B cell (primary cell): ENCODE measurements at regions not wholly inside any gene's neighbourhood (a gene's known extent, or its start where the extent isn't known, plus 50 kb on each side); places are given as distances from the start of the nearest gene placed in this dataset.

Experiments used
- ATAC-seq: fragments of 200-7000 bp; cut with Tn5 transposase; one replicate; pipeline ENCODE4 v1.10.0; 2021; ENCODE audit warnings: low read depth, mild to moderate bottlenecking, moderate number of reproducible peaks, moderate library complexity
- CTCF ChIA-PET: fragments of 350-600 bp; sonication (Branson Sonifier 250); formaldehyde crosslinking; loops from one replicate; lab custom pipeline; 2021; ENCODE audit warnings: antibody characterized with exemption, inconsistent platforms; lab: Charles Lee
- POLR2A ChIA-PET: fragments of 350-600 bp; sonication (Branson Sonifier 250); formaldehyde crosslinking; loops from one replicate; lab custom pipeline; 2021; ENCODE audit warnings: antibody characterized with exemption; lab: Charles Lee
- DNase-seq: peaks from one replicate; pipeline ENCODE4 v3.0.0; 2013
- H2AFZ ChIP-seq: 2 replicates; pipeline ENCODE4 v1.6.1; 2012; ENCODE audit warnings: mild to moderate bottlenecking, low read depth, low read length; ENCODE audit not compliant: insufficient read depth, poor library complexity, severe bottlenecking
- H3K27ac ChIP-seq, 2 donors: 1 replicate in 1 of 2; 2 replicates in 1 of 2; pipeline ENCODE4 v1.5.1; 2012 to 2013; ENCODE audit warnings: low read length in 2 of 2, mild to moderate bottlenecking in 2 of 2, moderate library complexity in 1 of 2
- H3K27me3 ChIP-seq, 4 experiments: fragments of 200-600 bp in 1 of 4; sonication (generic) in 1 of 4; replicated peaks in 1 of 4; 1 replicate in 2 of 4; 2 replicates in 2 of 4; pipeline versions ENCODE4 v1.6.1 to v1.7.0; 2013 to 2016; ENCODE audit warnings: low read length in 3 of 4, mild to moderate bottlenecking in 2 of 4, mixed read lengths in 1 of 4, moderate library complexity in 1 of 4; ENCODE audit not compliant: insufficient read depth in 4 of 4, control insufficient read depth in 3 of 4; ENCODE audit errors: control extremely low read depth in 1 of 4
- H3K36me3 ChIP-seq, 2 experiments: replicated peaks in 1 of 2; 1 replicate in 1 of 2; 2 replicates in 1 of 2; pipeline versions ENCODE4 v1.6.1 to v1.7.1; 2013; ENCODE audit warnings: low read length in 1 of 2; ENCODE audit not compliant: insufficient read depth in 2 of 2, control insufficient read depth in 1 of 2; ENCODE audit errors: control extremely low read depth in 1 of 2, extremely low read depth in 1 of 2
- H3K4me1 ChIP-seq, 2 donors: fragments of 200-600 bp in 1 of 2; sonication (generic) in 1 of 2; 1 replicate in 1 of 2; 2 replicates in 1 of 2; pipeline versions ENCODE4 v1.5.1 to v1.6.1; 2013 to 2017; ENCODE audit warnings: low read length in 2 of 2; ENCODE audit not compliant: control insufficient read depth in 2 of 2, insufficient read depth in 2 of 2
- H3K4me2 ChIP-seq: replicated peaks from 2 replicates; pipeline ENCODE3; 2012; ENCODE audit warnings: mild to moderate bottlenecking, low read depth, low read length; ENCODE audit not compliant: poor library complexity, severe bottlenecking
- H3K4me3 ChIP-seq, 5 experiments: fragments of 200-600 bp in 1 of 5; sonication (generic) in 1 of 5; 1 replicate in 3 of 5; 2 replicates in 2 of 5; pipeline versions ENCODE4 v1.5.1 to v1.7.0; 2011 to 2016; ENCODE audit warnings: low read length in 4 of 5, mild to moderate bottlenecking in 4 of 5, low read depth in 2 of 5, control low read depth in 1 of 5, moderate library complexity in 1 of 5; ENCODE audit not compliant: insufficient read depth in 1 of 5; ENCODE audit errors: control extremely low read depth in 1 of 5, extremely low read depth in 1 of 5
- H3K79me2 ChIP-seq: fragments of 200-600 bp; sonication (generic); one replicate; pipeline ENCODE4 v1.6.0; 2016; ENCODE audit warnings: low read length; ENCODE audit not compliant: control insufficient read depth, insufficient read depth
- H3K9ac ChIP-seq: fragments of 200-600 bp; sonication (generic); 2 replicates; pipeline ENCODE4 v1.6.1; 2017; ENCODE audit warnings: mild to moderate bottlenecking, low read length, moderate library complexity
- H3K9me3 ChIP-seq, 3 donors: one replicate each; pipeline versions ENCODE4 v1.6.1 to v1.7.1; 2013; ENCODE audit warnings: low read length in 2 of 3; ENCODE audit not compliant: control insufficient read depth in 2 of 3, insufficient read depth in 1 of 3; ENCODE audit errors: control extremely low read depth in 1 of 3
- H4K20me1 ChIP-seq: 2 replicates; pipeline ENCODE4 v1.6.0; 2012; ENCODE audit warnings: mild to moderate bottlenecking, low read length; ENCODE audit not compliant: insufficient read depth, control insufficient read depth, poor library complexity, severe bottlenecking
- H3K27ac Mint-ChIP-seq: one replicate; pipeline ENCODE4 v1.8.0; 2021; ENCODE audit warnings: mixed read lengths
- H3K27me3 Mint-ChIP-seq: one replicate; pipeline ENCODE4 v1.8.0; 2021; ENCODE audit warnings: mixed read lengths
- H3K4me1 Mint-ChIP-seq: one replicate; pipeline ENCODE4 v1.8.0; 2021; ENCODE audit warnings: mixed read lengths
- H3K4me3 Mint-ChIP-seq: one replicate; pipeline ENCODE4 v1.8.0; 2021; ENCODE audit warnings: mixed read lengths
- H3K9me3 Mint-ChIP-seq: one replicate; pipeline ENCODE4 v1.8.0; 2022; ENCODE audit warnings: mixed read lengths; ENCODE audit not compliant: insufficient read depth
- EZH2 ChIP-seq: IDR thresholded peaks from 2 replicates; pipeline ENCODE4 v1.6.1; 2012; ENCODE audit warnings: borderline replicate concordance, low read depth, mild to moderate bottlenecking, moderate library complexity, low read length; ENCODE audit not compliant: insufficient read depth, poor library complexity, severe bottlenecking
- WGBS: methylation state at CpG from one replicate; pipeline ENCODE4 v1.1.5; 2013; ENCODE audit warnings: missing lambda C conversion rate; ENCODE audit not compliant: insufficient coverage; 5-methylcytosine and 5-hydroxymethylcytosine counted together
- intact Hi-C: fragments of 100-400 bp; cut with micrococcal nuclease; formaldehyde crosslinking; loops from one replicate; pipeline ENCODE4 v1.10.0; 2022
- TF ChIP-seq, protein P1 (sequence below): fragments of 200-600 bp; IDR thresholded peaks from one replicate; pipeline ENCODE4 v1.8.0; 2022; ENCODE audit warnings: antibody characterized with exemption, mild to moderate bottlenecking

DNA sequence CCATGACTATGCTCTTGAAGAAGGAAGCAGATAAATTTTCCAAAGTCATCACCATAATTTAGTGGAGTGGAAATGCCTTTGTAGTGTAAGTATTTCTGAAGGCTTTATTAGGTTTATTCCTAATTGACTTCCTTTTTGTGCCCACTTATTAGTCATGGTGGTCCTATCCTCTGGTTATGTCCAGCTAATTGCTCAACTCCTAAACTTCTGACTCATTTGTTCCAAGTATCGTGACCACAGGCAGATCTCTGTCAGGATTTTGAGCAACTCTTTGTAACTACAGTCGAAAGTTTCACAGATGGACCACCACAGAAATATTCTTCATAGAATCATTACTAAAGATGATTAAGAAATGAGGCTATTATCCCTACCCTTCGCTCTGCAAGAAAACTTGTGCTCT lies 315.6 kb upstream of the PTCHD4 start:
- Histone ChIP-seq H3K36me3 (no peaks in the 10 kb centered on the region), H3K4me3 (no peak overlapping the region), H3K79me2 (no peaks in the 10 kb centered on the region), H3K4me1 (no peaks in the 10 kb centered on the region), H3K9me3 (peaks cover 0 to 7% (median 4%) of the 10 kb centered on the region in 3 donors), H4K20me1 (no peaks in the 10 kb centered on the region), H2AFZ (no peak overlapping the region), H3K27ac (no peak overlapping the region), H3K27me3 (no peaks in the 10 kb centered on the region), H3K9ac (no peak overlapping the region), H3K4me2 (no peak overlapping the region)
- H3K27me3 Mint-ChIP-seq, result no peaks in the 10 kb centered on the region
- DNase-seq (no peak), ATAC-seq (no peak)
- H3K4me3 Mint-ChIP-seq, result no peak overlapping the region
- ChIA-PET POLR2A (no interaction called here), CTCF (no interaction called here)
- intact Hi-C loops, result no loop called here
- TF ChIP-seq, protein P1, sequence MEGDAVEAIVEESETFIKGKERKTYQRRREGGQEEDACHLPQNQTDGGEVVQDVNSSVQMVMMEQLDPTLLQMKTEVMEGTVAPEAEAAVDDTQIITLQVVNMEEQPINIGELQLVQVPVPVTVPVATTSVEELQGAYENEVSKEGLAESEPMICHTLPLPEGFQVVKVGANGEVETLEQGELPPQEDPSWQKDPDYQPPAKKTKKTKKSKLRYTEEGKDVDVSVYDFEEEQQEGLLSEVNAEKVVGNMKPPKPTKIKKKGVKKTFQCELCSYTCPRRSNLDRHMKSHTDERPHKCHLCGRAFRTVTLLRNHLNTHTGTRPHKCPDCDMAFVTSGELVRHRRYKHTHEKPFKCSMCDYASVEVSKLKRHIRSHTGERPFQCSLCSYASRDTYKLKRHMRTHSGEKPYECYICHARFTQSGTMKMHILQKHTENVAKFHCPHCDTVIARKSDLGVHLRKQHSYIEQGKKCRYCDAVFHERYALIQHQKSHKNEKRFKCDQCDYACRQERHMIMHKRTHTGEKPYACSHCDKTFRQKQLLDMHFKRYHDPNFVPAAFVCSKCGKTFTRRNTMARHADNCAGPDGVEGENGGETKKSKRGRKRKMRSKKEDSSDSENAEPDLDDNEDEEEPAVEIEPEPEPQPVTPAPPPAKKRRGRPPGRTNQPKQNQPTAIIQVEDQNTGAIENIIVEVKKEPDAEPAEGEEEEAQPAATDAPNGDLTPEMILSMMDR, result no peak
- no peak for TF ChIP-seq EZH2
- WGBS, result no CpG with 5 or more reads among the region's 3 CpGs
- no peaks in the 10 kb centered on the region for H3K4me1 Mint-ChIP-seq
- H3K27ac Mint-ChIP-seq, result no peak overlapping the region
- H3K9me3 Mint-ChIP-seq, result peaks cover 4% of the 10 kb centered on the region

DNA sequence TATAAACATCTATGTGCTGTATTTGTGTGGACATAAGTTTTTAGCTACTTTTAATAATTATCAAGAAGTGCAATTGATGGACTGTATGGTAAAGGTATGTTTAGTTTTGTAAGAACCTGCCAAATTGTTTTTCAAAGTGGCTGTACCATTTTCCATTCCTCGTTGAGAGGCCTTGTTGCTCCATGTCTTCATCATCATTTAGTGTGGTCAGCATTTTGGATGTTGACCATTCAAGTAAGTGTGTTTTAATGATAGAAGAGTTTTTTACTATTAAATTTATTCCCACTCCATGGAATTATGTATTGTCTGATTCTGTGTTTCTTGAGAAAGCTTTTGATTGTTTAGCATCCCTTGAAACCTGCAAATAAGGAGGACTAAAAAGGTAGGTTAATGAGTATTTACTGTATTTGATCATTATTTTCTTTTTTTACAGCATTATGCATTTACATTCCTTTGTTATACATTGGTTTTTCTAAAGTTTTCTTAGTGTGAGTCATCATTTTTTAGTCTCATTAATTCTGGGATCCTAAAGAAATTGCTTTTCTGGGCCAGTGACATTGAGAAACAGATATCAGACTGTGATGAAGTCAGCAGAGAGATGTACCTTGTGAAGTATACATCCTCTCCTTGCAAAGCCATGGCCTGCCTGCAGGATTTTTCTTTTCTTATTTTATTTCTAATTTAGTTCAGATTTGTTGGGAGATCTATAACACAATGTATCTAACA lies 312.8 kb upstream of the PTCHD4 start:
- H3K27me3 Mint-ChIP-seq, result no peaks in the 10 kb centered on the region
- H3K4me2 ChIP-seq, result no peak overlapping the region
- ChIA-PET CTCF (no interaction called here), POLR2A (no interaction called here)
- H3K9ac ChIP-seq, result no peak overlapping the region
- no peaks in the 10 kb centered on the region for H3K4me1 ChIP-seq
- no peaks in the 10 kb centered on the region for H3K27me3 ChIP-seq
- no peak overlapping the region for H3K27ac Mint-ChIP-seq
- no peaks in the 10 kb centered on the region for H4K20me1 ChIP-seq
- ATAC-seq (no peak), DNase-seq (no peak)
- no peaks in the 10 kb centered on the region for H3K36me3 ChIP-seq
- H3K4me3 Mint-ChIP-seq, result no peak overlapping the region
- H3K9me3 ChIP-seq, result peaks cover 0 to 7% (median 4%) of the 10 kb centered on the region in 3 donors
- intact Hi-C loops, result no loop called here
- WGBS, result no CpG with 5 or more reads among the region's 1 CpG
- no peak overlapping the region for H3K27ac ChIP-seq
- no peaks in the 10 kb centered on the region for H3K4me1 Mint-ChIP-seq
- no peak overlapping the region for H3K4me3 ChIP-seq
- H2AFZ ChIP-seq, result no peak overlapping the region
- no peak for TF ChIP-seq EZH2
- TF ChIP-seq, protein P1, result no peak
- H3K9me3 Mint-ChIP-seq, result peaks cover 5% of the 10 kb centered on the region
- H3K79me2 ChIP-seq, result no peaks in the 10 kb centered on the region
